Muscle layer of duodenum (tissue), 2 donors: ENCODE measurements at regions not wholly inside any gene's neighbourhood (a gene's known extent, or its start where the extent isn't known, plus 50 kb on each side); places are given as distances from the start of the nearest gene placed in this dataset.
"Not testable (repeated sequence)": the region's sequence is repeated elsewhere in the genome, so short reads cannot be mapped to it uniquely, and the experiment has no call there.

ENCODE experiments used
- H3K27ac ChIP-seq: one replicate; pipeline ENCODE4 v1.7.0; 2013; ENCODE audit warnings: mild to moderate bottlenecking, low read length
- H3K27me3 ChIP-seq: one replicate; pipeline ENCODE4 v1.7.0; 2013; ENCODE audit warnings: low read depth, mild to moderate bottlenecking, control low read depth, low read length
- H3K36me3 ChIP-seq, 2 donors: one replicate each; pipeline ENCODE4 v1.7.0; 2013; ENCODE audit warnings: low read length in 2 of 2, control low read depth in 1 of 2, mild to moderate bottlenecking in 1 of 2; ENCODE audit not compliant: insufficient read depth in 2 of 2, control insufficient read depth in 1 of 2
- H3K4me1 ChIP-seq, 2 donors: one replicate each; pipeline ENCODE4 v1.7.0; 2013; ENCODE audit warnings: low read length in 2 of 2, mild to moderate bottlenecking in 2 of 2, control low read depth in 1 of 2, moderate library complexity in 1 of 2; ENCODE audit not compliant: insufficient read depth in 2 of 2, control insufficient read depth in 1 of 2
- H3K4me3 ChIP-seq, 2 donors: one replicate each; pipeline ENCODE4 v1.7.0; 2013; ENCODE audit warnings: low read length in 2 of 2, low read depth in 1 of 2, mild to moderate bottlenecking in 1 of 2
- H3K9me3 ChIP-seq, 2 donors: one replicate each; pipeline ENCODE4 v1.7.0; 2013; ENCODE audit warnings: low read length in 2 of 2, control low read depth in 1 of 2, mild to moderate bottlenecking in 1 of 2; ENCODE audit not compliant: control insufficient read depth in 1 of 2
- donor health status: healthy.

DNA sequence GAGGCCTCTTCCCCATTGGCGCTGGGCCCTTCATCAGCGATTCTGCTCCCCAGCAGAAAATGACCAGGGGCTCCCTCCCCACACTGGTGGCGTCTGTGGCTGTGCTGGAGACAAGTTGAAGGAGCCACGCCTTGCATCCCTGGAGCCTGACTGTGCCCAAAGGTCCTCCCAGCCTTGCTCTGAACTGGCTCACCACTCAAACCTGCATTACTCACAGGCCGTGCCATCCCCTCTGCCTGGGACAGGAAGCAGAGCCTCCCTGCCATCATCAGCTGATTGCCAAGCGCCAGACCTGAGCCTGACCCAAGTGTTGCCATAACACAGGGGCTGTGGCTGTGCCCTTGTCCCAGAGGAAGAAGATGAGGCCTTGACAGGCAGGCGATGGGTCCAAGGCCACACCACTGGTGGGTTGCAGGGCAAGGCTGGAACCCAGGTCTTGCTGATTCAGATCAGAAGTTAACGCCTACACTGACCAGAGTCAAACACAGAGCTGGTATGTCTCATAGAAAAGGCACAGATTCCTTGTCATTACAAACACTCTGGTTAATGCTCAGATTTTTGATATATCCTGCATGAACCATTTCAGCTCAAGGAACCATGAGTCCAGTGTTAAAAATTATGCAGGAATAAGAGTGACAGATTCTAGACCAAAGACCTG, 151.1 kb downstream of the BCL2L11 start:
- H3K4me1 ChIP-seq, H3K27me3 ChIP-seq, H3K36me3 ChIP-seq, H3K4me3 ChIP-seq, H3K27ac ChIP-seq, H3K9me3 ChIP-seq: not testable (repeated sequence)

DNA sequence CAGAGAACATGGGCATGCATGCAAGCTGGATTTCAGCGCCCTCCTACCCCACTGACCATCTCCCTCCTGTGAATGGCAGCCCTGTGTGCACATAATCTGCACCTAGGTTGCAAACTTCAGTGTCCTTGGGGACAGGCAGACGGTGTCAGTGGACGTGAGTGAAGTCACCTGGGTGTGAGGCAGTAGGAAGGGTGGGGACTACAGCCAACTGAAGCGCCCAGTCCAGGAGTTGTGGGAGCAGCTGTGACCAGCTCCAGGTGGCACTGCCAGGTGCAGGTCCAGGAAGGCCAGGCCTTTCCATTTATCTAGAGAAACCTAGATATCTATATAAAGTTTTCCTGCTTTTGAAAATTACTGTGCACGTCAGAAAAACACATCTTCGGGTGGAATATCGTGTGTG, 152.3 kb downstream of the BCL2L11 start:
- H3K27me3 ChIP-seq, H3K27ac ChIP-seq, H3K4me1 ChIP-seq, H3K36me3 ChIP-seq, H3K9me3 ChIP-seq, H3K4me3 ChIP-seq: not testable (repeated sequence)

GRCh38 chr2:111275047-111275853, 154.5 kb downstream of the BCL2L11 start:
- not testable (repeated sequence) for H3K9me3 ChIP-seq, H3K27ac ChIP-seq, H3K36me3 ChIP-seq, H3K4me3 ChIP-seq, H3K27me3 ChIP-seq, H3K4me1 ChIP-seq

DNA sequence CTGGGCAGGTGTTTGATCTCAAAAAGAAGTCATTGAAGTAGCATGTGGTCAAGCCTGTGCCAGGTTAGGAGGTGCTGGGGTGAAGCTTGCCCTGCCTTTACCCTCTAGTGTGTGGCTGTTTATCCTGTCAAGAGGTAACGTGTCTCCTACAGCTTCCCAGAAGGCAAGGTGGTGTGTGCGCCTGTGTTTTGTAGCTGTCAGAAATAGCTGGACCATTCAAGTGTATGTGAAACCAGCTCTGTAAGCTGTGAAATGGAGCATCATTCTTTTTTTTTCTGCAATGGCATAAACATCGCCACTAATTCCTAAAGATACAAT, 155.1 kb downstream of the BCL2L11 start:
- not testable (repeated sequence) for H3K36me3 ChIP-seq, H3K4me3 ChIP-seq, H3K27ac ChIP-seq, H3K27me3 ChIP-seq, H3K4me1 ChIP-seq, H3K9me3 ChIP-seq

DNA sequence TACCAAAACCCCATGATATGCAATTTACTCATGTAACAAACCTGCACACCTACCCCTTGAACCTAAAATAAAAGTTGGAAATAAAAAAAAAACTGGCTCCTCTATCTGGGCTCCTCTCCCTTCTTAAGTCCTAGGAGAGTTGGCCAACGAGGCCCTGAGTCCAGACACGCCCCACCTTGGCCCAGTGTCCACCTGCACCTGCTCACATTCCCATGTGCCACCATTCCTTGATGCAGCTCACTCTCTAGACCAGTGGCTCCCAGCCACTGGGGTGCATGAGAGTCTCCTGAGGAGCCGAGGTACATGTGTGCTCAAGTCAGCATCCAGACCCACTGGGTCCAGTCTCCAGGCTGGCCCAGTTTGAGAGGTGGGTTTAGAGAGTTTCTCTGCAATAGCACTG, 157.4 kb downstream of the BCL2L11 start:
- H3K4me1 ChIP-seq, H3K27me3 ChIP-seq, H3K36me3 ChIP-seq, H3K27ac ChIP-seq, H3K9me3 ChIP-seq, H3K4me3 ChIP-seq: not testable (repeated sequence)

DNA sequence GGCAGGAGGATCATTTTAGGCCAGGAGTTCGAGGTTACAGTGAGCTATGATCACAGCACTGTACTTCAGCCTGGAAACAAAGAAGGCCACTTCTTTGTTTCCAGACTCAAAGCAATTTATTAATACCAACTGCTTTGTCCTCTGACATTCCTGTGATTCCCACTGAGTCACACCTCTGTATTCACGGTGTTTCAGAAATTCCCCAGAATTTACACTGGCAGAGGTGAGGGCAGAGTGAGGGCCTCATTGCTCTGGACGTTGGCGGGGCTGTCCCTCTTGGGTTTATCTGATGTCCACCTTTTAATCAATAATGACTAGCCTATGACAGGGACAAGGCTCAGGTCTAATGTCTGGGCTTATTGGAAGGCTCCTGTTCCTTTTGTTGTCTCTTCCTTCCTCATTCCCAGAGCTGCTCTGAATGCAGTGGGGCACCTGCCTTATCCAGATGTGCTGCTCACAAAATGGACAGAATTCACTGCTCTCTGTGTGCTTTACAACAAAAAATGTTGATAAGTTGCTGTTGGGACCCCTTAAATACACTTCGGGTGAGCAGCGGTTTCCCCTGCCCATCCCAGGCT, 160.1 kb downstream of the BCL2L11 start:
- H3K36me3 ChIP-seq, H3K27me3 ChIP-seq, H3K9me3 ChIP-seq, H3K27ac ChIP-seq, H3K4me1 ChIP-seq, H3K4me3 ChIP-seq: not testable (repeated sequence)

- H3K27ac ChIP-seq, H3K9me3 ChIP-seq, H3K4me1 ChIP-seq, H3K4me3 ChIP-seq, H3K36me3 ChIP-seq, H3K27me3 ChIP-seq: not testable (repeated sequence)
Observed at GRCh38 chr2:111282162-111282561, 161.4 kb downstream of the BCL2L11 start.

GRCh38 chr2:111287646-111288568, 167.2 kb downstream of the BCL2L11 start:
- H3K4me1 ChIP-seq, H3K36me3 ChIP-seq, H3K4me3 ChIP-seq, H3K27ac ChIP-seq, H3K9me3 ChIP-seq, H3K27me3 ChIP-seq: not testable (repeated sequence)

DNA sequence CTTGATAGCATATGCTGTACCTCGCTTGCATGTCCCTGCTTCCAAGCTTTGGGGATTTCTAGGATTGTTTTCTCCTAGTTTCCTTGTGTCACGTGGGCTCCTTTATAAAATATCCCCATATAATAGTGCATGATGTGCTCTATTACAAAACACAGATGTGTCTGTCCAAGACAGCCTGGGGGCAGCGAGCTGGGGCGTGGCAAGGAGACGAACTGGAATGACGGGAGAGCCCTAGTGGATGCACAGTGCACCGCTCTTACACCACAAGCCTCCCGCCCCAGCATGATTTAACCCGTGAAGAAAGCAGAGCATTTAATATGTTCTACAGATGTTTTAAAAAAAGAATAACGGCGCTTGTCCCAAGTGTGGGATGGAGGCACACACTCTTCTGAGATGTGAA, 169.7 kb downstream of the BCL2L11 start:
- H3K9me3 ChIP-seq, H3K4me3 ChIP-seq, H3K36me3 ChIP-seq, H3K27me3 ChIP-seq, H3K4me1 ChIP-seq, H3K27ac ChIP-seq: not testable (repeated sequence)

- not testable (repeated sequence) for H3K36me3 ChIP-seq, H3K27ac ChIP-seq, H3K9me3 ChIP-seq, H3K4me3 ChIP-seq, H3K4me1 ChIP-seq, H3K27me3 ChIP-seq
Observed at GRCh38 chr2:111291566-111291965, 170.9 kb downstream of the BCL2L11 start.

GRCh38 chr2:111292232-111292968, 171.7 kb downstream of the BCL2L11 start:
- H3K4me3 ChIP-seq, H3K9me3 ChIP-seq, H3K4me1 ChIP-seq, H3K36me3 ChIP-seq, H3K27ac ChIP-seq, H3K27me3 ChIP-seq: not testable (repeated sequence)
